H1 (cell line): ENCODE measurements at regions not wholly inside any gene's neighbourhood (a gene's known extent, or its start where the extent isn't known, plus 50 kb on each side); places are given as distances from the start of the nearest gene placed in this dataset.

Experiments used
- CTCF ChIA-PET: fragments of 300-600 bp; sonication (Branson Sonifier 250); formaldehyde crosslinking; loops from one replicate; lab custom pipeline; 2021; ENCODE audit not compliant: partially characterized antibody; lab: Charles Lee
- POLR2A ChIA-PET: fragments of 300-600 bp; sonication (Branson Sonifier 250); formaldehyde crosslinking; loops from one replicate; lab custom pipeline; 2021; ENCODE audit warnings: inconsistent platforms; ENCODE audit not compliant: partially characterized antibody; lab: Charles Lee
- DNase-seq, 2 experiments: peaks; one replicate each; pipeline versions ENCODE4 v3.0.0 to v3.0.0-alpha.2; 2010 to 2022; ENCODE audit warnings: low spot score in 2 of 2, low read depth in 1 of 2, mixed read lengths in 1 of 2
- FAIRE-seq: peaks from 2 replicates; lab custom pipeline; 2011; peaks lifted over from hg19 to GRCh38; lab: Jason Lieb, UNC
- H2AFZ ChIP-seq: 2 replicates; pipeline ENCODE4 v1.8.1; 2012; ENCODE audit warnings: low read length, inconsistent platforms
- H2AK5ac ChIP-seq: 2 replicates; pipeline ENCODE4 v1.6.1; 2013; ENCODE audit warnings: low read depth, low read length
- H2BK120ac ChIP-seq: replicated peaks from 2 replicates; pipeline ENCODE3; 2013; ENCODE audit warnings: low read depth, low read length, inconsistent platforms
- H2BK12ac ChIP-seq: 2 replicates; pipeline ENCODE4 v1.6.1; 2013; ENCODE audit warnings: low read depth, low read length
- H2BK15ac ChIP-seq: 2 replicates; pipeline ENCODE4 v1.6.1; 2013; ENCODE audit warnings: low read length
- H2BK20ac ChIP-seq: 2 replicates; pipeline ENCODE4 v1.6.1; 2013; ENCODE audit warnings: low read length
- H2BK5ac ChIP-seq: 2 replicates; pipeline ENCODE4 v1.6.1; 2013; ENCODE audit warnings: low read depth, low read length
- H3K14ac ChIP-seq: 2 replicates; pipeline ENCODE4 v1.6.1; 2013; ENCODE audit warnings: inconsistent platforms; ENCODE audit not compliant: insufficient read length
- H3K18ac ChIP-seq: 2 replicates; pipeline ENCODE4 v1.6.1; 2013; ENCODE audit warnings: low read length; ENCODE audit errors: extremely low read depth
- H3K23ac ChIP-seq: 2 replicates; pipeline ENCODE4 v1.6.1; 2013; ENCODE audit warnings: inconsistent platforms; ENCODE audit not compliant: insufficient read length
- H3K23me2 ChIP-seq: 2 replicates; pipeline ENCODE4 v1.6.1; 2013; ENCODE audit warnings: low read depth, low read length
- H3K27ac ChIP-seq: 2 replicates; pipeline ENCODE4 v1.6.1; 2011; ENCODE audit warnings: low read depth, low read length, inconsistent platforms
- H3K27me3 ChIP-seq, 4 experiments: replicated peaks in 1 of 4; 1 replicate in 1 of 4; 2 replicates in 3 of 4; pipeline versions ENCODE4 v1.6.1 to v1.8.1; 2011 to 2013; ENCODE audit warnings: low read length in 3 of 4, mild to moderate bottlenecking in 3 of 4, inconsistent platforms in 2 of 4, mixed read lengths in 2 of 4, moderate library complexity in 1 of 4; ENCODE audit not compliant: control insufficient read depth in 3 of 4, insufficient read depth in 3 of 4; ENCODE audit errors: extremely low read depth in 1 of 4
- H3K36me3 ChIP-seq, 4 experiments: 2 replicates each; pipeline versions ENCODE4 v1.6.1 to v1.8.1; 2011 to 2013; ENCODE audit warnings: mild to moderate bottlenecking in 4 of 4, low read length in 3 of 4, moderate library complexity in 2 of 4, control low read depth in 1 of 4, inconsistent platforms in 1 of 4; ENCODE audit not compliant: insufficient read depth in 4 of 4, control insufficient read depth in 2 of 4
- H3K4ac ChIP-seq: replicated peaks from 2 replicates; pipeline ENCODE3; 2013; ENCODE audit warnings: low read length, low read depth, mixed read lengths, inconsistent platforms; ENCODE audit not compliant: insufficient read length
- H3K4me1 ChIP-seq, 4 experiments: replicated peaks in 1 of 4; 1 replicate in 1 of 4; 2 replicates in 3 of 4; pipeline versions ENCODE4 v1.6.1 to v1.8.1; 2011 to 2013; ENCODE audit warnings: low read length in 3 of 4, inconsistent platforms in 2 of 4, mixed read lengths in 1 of 4; ENCODE audit not compliant: insufficient read depth in 4 of 4, control insufficient read depth in 3 of 4
- H3K4me2 ChIP-seq, 2 experiments: 2 replicates each; pipeline versions ENCODE4 v1.6.1 to v1.8.1; 2011 to 2013; ENCODE audit warnings: low read depth in 2 of 2, low read length in 2 of 2, control low read depth in 1 of 2, inconsistent platforms in 1 of 2, mild to moderate bottlenecking in 1 of 2; ENCODE audit not compliant: insufficient read depth in 1 of 2
- H3K4me3 ChIP-seq, 4 experiments: fragments of 200-600, 300-600 bp in 1 of 4; sonication (generic), shearing (Covaris generic), sonication (Bioruptor Twin) in 1 of 4; 2 replicates each; pipeline versions ENCODE4 v1.5.1 to v1.8.1; 2011 to 2016; ENCODE audit warnings: low read length in 4 of 4, low read depth in 3 of 4, control low read depth in 2 of 4, inconsistent platforms in 2 of 4, mild to moderate bottlenecking in 2 of 4, mixed read lengths in 1 of 4, moderate library complexity in 1 of 4; ENCODE audit not compliant: insufficient read depth in 2 of 4; ENCODE audit errors: extremely low read depth in 1 of 4
- H3K56ac ChIP-seq: replicated peaks from 2 replicates; pipeline ENCODE3; 2013; ENCODE audit warnings: low read depth, mild to moderate bottlenecking, mixed read lengths, low read length, inconsistent platforms; ENCODE audit not compliant: insufficient read length
- H3K79me1 ChIP-seq: 2 replicates; pipeline ENCODE4 v1.6.1; 2013; ENCODE audit warnings: low read depth, low read length, control low read depth
- H3K79me2 ChIP-seq, 2 experiments: 2 replicates each; pipeline versions ENCODE4 v1.6.1 to v1.8.1; 2012 to 2013; ENCODE audit warnings: low read length in 2 of 2, mild to moderate bottlenecking in 2 of 2, inconsistent platforms in 1 of 2; ENCODE audit not compliant: insufficient read depth in 2 of 2, control insufficient read depth in 1 of 2
- H3K9ac ChIP-seq, 4 experiments: replicated peaks in 1 of 4; 1 replicate in 1 of 4; 2 replicates in 3 of 4; pipeline versions ENCODE4 v1.6.1 to v1.8.1; 2011 to 2013; ENCODE audit warnings: low read depth in 3 of 4, low read length in 3 of 4, control low read depth in 2 of 4, mild to moderate bottlenecking in 2 of 4, moderate library complexity in 2 of 4, inconsistent platforms in 1 of 4; ENCODE audit errors: extremely low read depth in 1 of 4
- H3K9me3 ChIP-seq, 2 experiments: 2 replicates each; pipeline versions ENCODE4 v1.6.1 to v1.8.1; 2012 to 2013; ENCODE audit warnings: mild to moderate bottlenecking in 2 of 2, moderate library complexity in 2 of 2, control low read depth in 1 of 2, inconsistent platforms in 1 of 2, low read depth in 1 of 2, low read length in 1 of 2, mixed read lengths in 1 of 2; ENCODE audit not compliant: insufficient read depth in 2 of 2
- H4K20me1 ChIP-seq, 2 experiments: replicated peaks in 1 of 2; 2 replicates each; pipeline versions ENCODE3 to v1.8.1; 2011 to 2013; ENCODE audit warnings: inconsistent platforms in 2 of 2, low read length in 2 of 2, mild to moderate bottlenecking in 1 of 2; ENCODE audit not compliant: insufficient read depth in 2 of 2, control insufficient read depth in 1 of 2
- H4K5ac ChIP-seq: 2 replicates; pipeline ENCODE4 v1.6.1; 2013; ENCODE audit warnings: low read length, low read depth, mixed read lengths, inconsistent platforms; ENCODE audit not compliant: insufficient read length
- H4K8ac ChIP-seq: 2 replicates; pipeline ENCODE4 v1.8.0; 2013; ENCODE audit warnings: mild to moderate bottlenecking, moderate library complexity, low read length, inconsistent platforms; ENCODE audit not compliant: insufficient read depth; ENCODE audit errors: extremely low read depth
- H4K91ac ChIP-seq: replicated peaks from 2 replicates; pipeline ENCODE3; 2013; ENCODE audit warnings: low read length, mixed read lengths, inconsistent platforms; ENCODE audit not compliant: insufficient read length
- CHD1 ChIP-seq: IDR thresholded peaks from 2 replicates; pipeline ENCODE4 v1.6.1; 2012; ENCODE audit warnings: low read depth, low read length, improper control_type of control experiment
- CHD2 ChIP-seq: IDR thresholded peaks from 2 replicates; pipeline ENCODE4 v1.6.1; 2012; ENCODE audit warnings: low read length, improper control_type of control experiment
- CTBP2 ChIP-seq: IDR thresholded peaks from 2 replicates; pipeline ENCODE4 v1.7.0; 2011; ENCODE audit warnings: borderline replicate concordance, mild to moderate bottlenecking, moderate library complexity, mixed read lengths, low read length; ENCODE audit not compliant: insufficient read depth, insufficient read length
- CTCF ChIP-seq, 3 experiments: IDR thresholded peaks; 1 replicate in 2 of 3; 2 replicates in 1 of 3; pipeline versions ENCODE4 v1.5.1 to v1.6.1; 2011; ENCODE audit warnings: low read length in 3 of 3, mild to moderate bottlenecking in 3 of 3, inconsistent platforms in 2 of 3, low read depth in 1 of 3, moderate library complexity in 1 of 3; ENCODE audit not compliant: insufficient read depth in 1 of 3; ENCODE audit errors: control extremely low read depth in 1 of 3
- EGR1 ChIP-seq: IDR thresholded peaks from 2 replicates; pipeline ENCODE4 v1.6.1; 2011; ENCODE audit warnings: low read depth, low read length, borderline replicate concordance
- MAFK ChIP-seq: IDR thresholded peaks from 2 replicates; pipeline ENCODE4 v1.6.1; 2012; ENCODE audit warnings: low read depth, mild to moderate bottlenecking, improper control_type of control experiment, low read length
- RXRA ChIP-seq: IDR thresholded peaks from 2 replicates; pipeline ENCODE4 v1.6.1; 2011; ENCODE audit warnings: low read depth, mild to moderate bottlenecking, low read length, moderate library complexity; ENCODE audit not compliant: insufficient read depth
- SIN3A ChIP-seq, 2 experiments: IDR thresholded peaks in 1 of 2; conservative IDR thresholded peaks in 1 of 2; 2 replicates each; pipeline ENCODE4 v1.6.1; 2011 to 2012; ENCODE audit warnings: low read length in 2 of 2, improper control_type of control experiment in 1 of 2, low read depth in 1 of 2, mild to moderate bottlenecking in 1 of 2
- SRF ChIP-seq: IDR thresholded peaks from 2 replicates; pipeline ENCODE4 v1.6.1; 2011; ENCODE audit warnings: mild to moderate bottlenecking, low read depth, low read length, moderate library complexity
- TAF1 ChIP-seq: IDR thresholded peaks from 2 replicates; pipeline ENCODE4 v1.6.1; 2011; ENCODE audit warnings: mild to moderate bottlenecking, low read depth, low read length
- USF2 ChIP-seq: IDR thresholded peaks from 2 replicates; pipeline ENCODE4 v1.6.1; 2011; ENCODE audit warnings: low read length, improper control_type of control experiment
- WGBS, 2 experiments: shearing (Covaris generic) in 1 of 2; methylation state at CpG; one replicate each; pipeline versions ENCODE4 v1.1.6 to v1.1.7; 2013 to 2015; ENCODE audit warnings: low lambda C conversion rate in 2 of 2, mixed read lengths in 2 of 2, inconsistent platforms in 1 of 2, low coverage in 1 of 2, missing lambda C conversion rate in 1 of 2; ENCODE audit not compliant: insufficient replicate concordance in 2 of 2, insufficient coverage in 1 of 2, insufficient read length in 1 of 2; ENCODE audit errors: extremely low coverage in 1 of 2, missing lambda C conversion rate in 1 of 2; 5-methylcytosine and 5-hydroxymethylcytosine counted together

GRCh38 chr5:135221696-135222095, 177.3 kb downstream of the MACROH2A1 start:
- Histone ChIP-seq H3K4ac (no peak overlapping the region), H3K4me3 (no peak overlapping the region), H2BK120ac (no peak overlapping the region), H3K56ac (no peak overlapping the region), H3K9me3 (no peaks in the 10 kb centered on the region), H2BK5ac (no peak overlapping the region), H3K27me3 (no peaks in the 10 kb centered on the region; a peak in 2 of 7 replicates), H4K91ac (no peak overlapping the region), H2BK15ac (no peak overlapping the region), H2BK20ac (no peak overlapping the region), H3K9ac (no peak overlapping the region), H3K23ac (no peak overlapping the region), H4K5ac (no peak overlapping the region)
- TF ChIP-seq EGR1 (no peak), RXRA (no peak), CHD1 (no peak), SRF (no peak), CHD2 (no peak), CTCF (IDR thresholded peaks at IDR 0.05; ENCODE audit: control extremely low read depth in 1 of 3, insufficient read depth in 1 of 3, low read depth in 1 of 3, low read length in 3 of 3) (no peak), USF2 (no peak), MAFK (no peak), SIN3A (conservative IDR thresholded peaks at IDR 0.05 in 1 of 2, IDR thresholded peaks at IDR 0.05 in 1 of 2; ENCODE audit: low read depth in 1 of 2, low read length in 2 of 2) (no peak), TAF1 (no peak), CTBP2 (no peak)
- TF ChIP-seq, all 59 proteins: peak for 0
- no peak overlapping the region for H2AK5ac ChIP-seq
- no peak overlapping the region for H2BK12ac ChIP-seq
- H3K14ac ChIP-seq: no peak overlapping the region
- 82% methylated on average over 2 of the region's 2 CpGs; no CpG with 5 or more reads in 1 of the 2 experiments for WGBS, 2 experiments
- H3K79me2 ChIP-seq: no peaks in the 10 kb centered on the region
- H2AFZ ChIP-seq: no peak overlapping the region
- H3K23me2 ChIP-seq: no peaks in the 10 kb centered on the region
- no peaks in the 10 kb centered on the region for H3K36me3 ChIP-seq
- no peak overlapping the region for H3K27ac ChIP-seq
- no peak overlapping the region for H3K4me2 ChIP-seq
- CTCF ChIA-PET: interaction anchor here (0.9 to 1.7 kb wide), 3 partner anchors 9 to 29 kb away, joined by 3 to 7 read pairs (median 4); no protein-coding TSS in a partner anchor
- H3K4me1 ChIP-seq: no peaks in the 10 kb centered on the region; a peak in 1 of 7 replicates
- H4K20me1 ChIP-seq: no peaks in the 10 kb centered on the region
- no peak overlapping the region for H3K18ac ChIP-seq
- no peaks in the 10 kb centered on the region for H3K79me1 ChIP-seq
- DNase-seq (peak in 1 of 2 experiments; percentile 24), FAIRE-seq (no peak)
- POLR2A ChIA-PET: no interaction called here
- H4K8ac ChIP-seq: no peak overlapping the region
